ENCODE measurements at regions not wholly inside any gene's neighbourhood (a gene's known extent, or its start where the extent isn't known, plus 50 kb on each side); places are given as distances from the start of the nearest gene placed in this dataset.

GRCh38 chr7:135801877-135802276, 53.3 kb upstream of the FAM180A start:
- Histone ChIP-seq H3K27ac (no peak overlapping the region), H3K27me3 (no peaks in the 10 kb centered on the region), H3K4me1 (peaks cover 5% of the 10 kb centered on the region), H3K9me3 (no peaks in the 10 kb centered on the region), H3K4me3 (no peak overlapping the region), H3K36me3 (no peaks in the 10 kb centered on the region)
- intact Hi-C loops (cut with DNase I) = loop anchor here (5.0 kb wide), 1 partner anchor 205 kb away; no protein-coding TSS in a partner anchor
- peak in 1 of 2 donors; percentile 77 for DNase-seq (ENCODE audit: extremely low spot score in 2 of 2)
- no peak for TF ChIP-seq POLR2A (IDR thresholded peaks at IDR 0.05)
- no peak for TF ChIP-seq POLR2AphosphoS5 (IDR thresholded peaks at IDR 0.05; ENCODE audit: insufficient read depth in 1 of 2, low read depth in 1 of 2)
- TF ChIP-seq, protein P1, sequence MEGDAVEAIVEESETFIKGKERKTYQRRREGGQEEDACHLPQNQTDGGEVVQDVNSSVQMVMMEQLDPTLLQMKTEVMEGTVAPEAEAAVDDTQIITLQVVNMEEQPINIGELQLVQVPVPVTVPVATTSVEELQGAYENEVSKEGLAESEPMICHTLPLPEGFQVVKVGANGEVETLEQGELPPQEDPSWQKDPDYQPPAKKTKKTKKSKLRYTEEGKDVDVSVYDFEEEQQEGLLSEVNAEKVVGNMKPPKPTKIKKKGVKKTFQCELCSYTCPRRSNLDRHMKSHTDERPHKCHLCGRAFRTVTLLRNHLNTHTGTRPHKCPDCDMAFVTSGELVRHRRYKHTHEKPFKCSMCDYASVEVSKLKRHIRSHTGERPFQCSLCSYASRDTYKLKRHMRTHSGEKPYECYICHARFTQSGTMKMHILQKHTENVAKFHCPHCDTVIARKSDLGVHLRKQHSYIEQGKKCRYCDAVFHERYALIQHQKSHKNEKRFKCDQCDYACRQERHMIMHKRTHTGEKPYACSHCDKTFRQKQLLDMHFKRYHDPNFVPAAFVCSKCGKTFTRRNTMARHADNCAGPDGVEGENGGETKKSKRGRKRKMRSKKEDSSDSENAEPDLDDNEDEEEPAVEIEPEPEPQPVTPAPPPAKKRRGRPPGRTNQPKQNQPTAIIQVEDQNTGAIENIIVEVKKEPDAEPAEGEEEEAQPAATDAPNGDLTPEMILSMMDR (IDR thresholded peaks at IDR 0.05) = no peak

DNA sequence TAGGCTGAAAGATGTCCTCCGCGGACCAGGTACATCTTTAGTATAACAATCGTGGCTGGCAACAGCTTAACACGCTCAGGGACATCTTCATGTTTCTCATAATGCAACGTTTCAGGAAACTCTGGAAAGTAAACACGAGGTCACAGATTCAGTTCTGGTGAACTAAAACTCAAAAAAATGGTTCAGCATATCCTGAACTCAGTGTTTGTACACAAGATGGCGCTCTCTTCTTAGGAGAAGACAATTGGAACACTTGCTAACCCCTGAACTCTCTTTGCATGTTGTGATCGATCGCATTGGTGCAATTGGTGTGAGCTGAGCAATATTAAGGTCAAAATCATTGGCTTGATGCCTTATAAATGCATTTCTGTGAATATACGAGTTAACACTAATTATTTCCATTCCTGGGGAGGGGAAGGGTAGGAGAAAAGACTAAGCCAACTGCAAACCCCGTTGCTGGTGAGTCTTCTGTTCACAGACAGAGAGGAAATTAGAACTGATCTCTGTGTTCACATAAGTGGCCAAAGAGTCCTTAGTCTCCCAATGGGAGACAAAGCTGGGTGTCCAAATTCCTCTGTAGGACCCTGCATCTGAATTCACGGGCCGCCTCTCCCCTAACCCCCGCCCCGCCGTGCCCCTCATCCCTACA, 52.6 kb upstream of the FAM180A start:
- DNase-seq (ENCODE audit: extremely low spot score in 2 of 2) = peak in 1 of 2 donors; percentile 22
- H3K27ac ChIP-seq = no peak overlapping the region
- no peaks in the 10 kb centered on the region for H3K36me3 ChIP-seq
- no peaks in the 10 kb centered on the region for H3K27me3 ChIP-seq
- no peak overlapping the region for H3K4me3 ChIP-seq
- peaks cover 12% of the 10 kb centered on the region for H3K4me1 ChIP-seq
- TF ChIP-seq POLR2AphosphoS5 (IDR thresholded peaks at IDR 0.05; ENCODE audit: insufficient read depth in 1 of 2, low read depth in 1 of 2) (peak in 1 of 2 donors; percentile 10), POLR2A (IDR thresholded peaks at IDR 0.05) (no peak)
- TF ChIP-seq, protein P1 (IDR thresholded peaks at IDR 0.05) = peak; percentile 64 to 71 (median 71)
- intact Hi-C loops (cut with DNase I) = loop anchor here (5.0 kb wide), 1 partner anchor 206 kb away; no protein-coding TSS in a partner anchor
- no peaks in the 10 kb centered on the region for H3K9me3 ChIP-seq

GRCh38 chr7:135800560-135800959, 51.9 kb upstream of the FAM180A start:
- no peak overlapping the region for H3K4me3 ChIP-seq
- intact Hi-C loops (cut with DNase I) = loop anchor here (5.0 kb wide), 1 partner anchor 207 kb away; no protein-coding TSS in a partner anchor
- no peaks in the 10 kb centered on the region for H3K9me3 ChIP-seq
- no peaks in the 10 kb centered on the region for H3K27me3 ChIP-seq
- TF ChIP-seq POLR2AphosphoS5 (IDR thresholded peaks at IDR 0.05; ENCODE audit: insufficient read depth in 1 of 2, low read depth in 1 of 2) (no peak), POLR2A (IDR thresholded peaks at IDR 0.05) (no peak)
- TF ChIP-seq, protein P1 (IDR thresholded peaks at IDR 0.05) = no peak
- peak in 1 of 2 donors; percentile 62 for DNase-seq (ENCODE audit: extremely low spot score in 2 of 2)
- H3K4me1 ChIP-seq = peaks cover 14% of the 10 kb centered on the region
- no peak overlapping the region for H3K27ac ChIP-seq
- H3K36me3 ChIP-seq = no peaks in the 10 kb centered on the region

DNA sequence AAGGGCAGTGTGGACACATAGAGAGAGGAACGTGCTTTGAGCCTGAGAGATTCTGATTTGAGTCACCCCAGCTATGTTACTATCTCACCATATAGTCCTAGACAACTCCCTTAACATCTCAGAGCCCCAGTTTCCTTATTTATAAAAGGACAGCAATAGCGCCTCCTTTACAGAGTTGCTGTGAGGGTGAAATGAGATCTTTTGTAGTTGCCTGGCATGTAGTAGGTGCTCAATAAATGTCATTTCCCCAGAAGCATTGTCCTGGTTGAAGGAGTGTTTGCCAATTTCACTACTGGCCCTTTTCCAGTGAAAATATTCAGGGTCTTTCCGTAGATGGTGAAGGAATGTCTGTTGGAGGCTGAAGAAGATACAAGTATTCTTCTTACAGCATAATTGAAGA, 51.3 kb upstream of the FAM180A start:
- Histone ChIP-seq H3K27ac (no peak overlapping the region), H3K4me3 (no peak overlapping the region), H3K9me3 (no peaks in the 10 kb centered on the region), H3K36me3 (no peaks in the 10 kb centered on the region), H3K4me1 (peaks cover 14% of the 10 kb centered on the region), H3K27me3 (no peaks in the 10 kb centered on the region)
- no peak for DNase-seq (ENCODE audit: extremely low spot score in 2 of 2)
- intact Hi-C loops (cut with DNase I) = loop anchor here (5.0 kb wide), 1 partner anchor 207 kb away; no protein-coding TSS in a partner anchor
- TF ChIP-seq POLR2A (IDR thresholded peaks at IDR 0.05) (no peak), POLR2AphosphoS5 (IDR thresholded peaks at IDR 0.05; ENCODE audit: insufficient read depth in 1 of 2, low read depth in 1 of 2) (no peak)
- TF ChIP-seq, protein P1 (IDR thresholded peaks at IDR 0.05) = no peak

Measured in vagina (tissue), 2 donors.